GM12872 (cell line): ENCODE measurements at regions not wholly inside any gene's neighbourhood (a gene's known extent, or its start where the extent isn't known, plus 50 kb on each side); places are given as distances from the start of the nearest gene placed in this dataset.

Experiments
- TF ChIP-seq, protein P1 (sequence below): IDR thresholded peaks from 3 replicates; pipeline ENCODE4 v1.5.1; 2011; ENCODE audit warnings: low read depth, mild to moderate bottlenecking, low read length, moderate library complexity; ENCODE audit not compliant: insufficient read depth

GRCh38 chr5:39623291-39623865, 198.6 kb upstream of the DAB2 start:
- TF ChIP-seq, protein P1, sequence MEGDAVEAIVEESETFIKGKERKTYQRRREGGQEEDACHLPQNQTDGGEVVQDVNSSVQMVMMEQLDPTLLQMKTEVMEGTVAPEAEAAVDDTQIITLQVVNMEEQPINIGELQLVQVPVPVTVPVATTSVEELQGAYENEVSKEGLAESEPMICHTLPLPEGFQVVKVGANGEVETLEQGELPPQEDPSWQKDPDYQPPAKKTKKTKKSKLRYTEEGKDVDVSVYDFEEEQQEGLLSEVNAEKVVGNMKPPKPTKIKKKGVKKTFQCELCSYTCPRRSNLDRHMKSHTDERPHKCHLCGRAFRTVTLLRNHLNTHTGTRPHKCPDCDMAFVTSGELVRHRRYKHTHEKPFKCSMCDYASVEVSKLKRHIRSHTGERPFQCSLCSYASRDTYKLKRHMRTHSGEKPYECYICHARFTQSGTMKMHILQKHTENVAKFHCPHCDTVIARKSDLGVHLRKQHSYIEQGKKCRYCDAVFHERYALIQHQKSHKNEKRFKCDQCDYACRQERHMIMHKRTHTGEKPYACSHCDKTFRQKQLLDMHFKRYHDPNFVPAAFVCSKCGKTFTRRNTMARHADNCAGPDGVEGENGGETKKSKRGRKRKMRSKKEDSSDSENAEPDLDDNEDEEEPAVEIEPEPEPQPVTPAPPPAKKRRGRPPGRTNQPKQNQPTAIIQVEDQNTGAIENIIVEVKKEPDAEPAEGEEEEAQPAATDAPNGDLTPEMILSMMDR: no peak

- TF ChIP-seq, protein P1: no peak
Observed at GRCh38 chr5:39622281-39622680, 197.5 kb upstream of the DAB2 start.

GRCh38 chr5:39619168-39619818, 194.5 kb upstream of the DAB2 start:
- TF ChIP-seq, protein P1: no peak

DNA sequence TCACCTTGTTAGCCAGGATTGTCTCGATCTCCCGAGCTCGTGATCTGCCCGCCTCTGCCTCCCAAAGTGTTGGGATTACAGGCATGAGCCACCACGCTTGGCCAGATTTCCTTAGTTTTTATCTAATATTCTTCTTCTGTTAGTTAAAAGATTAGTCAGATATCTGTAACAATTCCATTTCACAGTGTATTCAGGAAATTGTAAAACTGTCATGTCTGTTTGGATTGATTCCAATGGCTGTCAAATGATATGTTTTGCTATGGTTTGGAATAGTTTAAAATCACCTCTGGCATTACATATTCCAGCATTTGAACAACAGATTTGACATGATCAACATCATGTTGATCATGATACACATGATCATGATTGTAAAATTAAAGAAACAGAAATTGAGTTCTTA, 193.6 kb upstream of the DAB2 start:
- TF ChIP-seq, protein P1: no peak

DNA sequence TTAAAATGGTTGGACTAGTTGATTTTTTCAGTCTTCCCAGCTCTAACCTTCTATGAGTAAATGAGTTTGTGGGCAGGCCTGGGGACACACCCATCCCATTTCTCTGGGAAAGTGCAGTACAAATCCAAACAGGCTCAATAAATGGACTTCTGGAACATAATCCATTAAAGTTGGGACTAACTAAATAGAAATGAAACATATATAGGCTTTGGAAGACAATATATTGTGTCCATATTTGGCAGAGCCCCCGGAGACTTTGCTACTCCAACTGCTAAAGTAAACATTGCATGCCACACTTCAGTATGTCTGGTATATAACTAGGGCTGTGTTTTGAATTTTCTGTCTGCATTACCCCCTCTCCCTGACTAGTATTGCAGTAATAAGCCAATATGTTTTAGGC, 191.4 kb upstream of the DAB2 start:
- TF ChIP-seq, protein P1: no peak

DNA sequence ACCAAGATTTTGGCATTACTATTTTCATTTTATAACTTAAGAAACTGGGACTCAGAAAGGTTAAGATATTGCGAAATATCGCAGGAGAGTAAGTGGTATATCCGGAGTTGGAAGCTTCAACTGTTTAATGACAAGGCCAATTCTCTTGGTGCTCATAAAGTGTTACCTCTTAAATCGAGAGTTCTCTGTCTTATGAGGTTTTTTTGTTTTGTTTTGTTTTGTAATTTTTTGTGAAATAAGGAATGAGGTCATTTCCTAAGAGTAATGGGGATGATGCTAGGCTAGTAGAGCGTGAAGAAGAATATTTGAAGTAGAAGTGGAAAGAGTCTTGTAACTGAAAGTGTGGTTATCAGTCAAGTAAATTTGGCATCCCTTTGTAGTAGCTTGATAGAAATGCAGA, 183.2 kb upstream of the DAB2 start:
- TF ChIP-seq, protein P1: no peak

DNA sequence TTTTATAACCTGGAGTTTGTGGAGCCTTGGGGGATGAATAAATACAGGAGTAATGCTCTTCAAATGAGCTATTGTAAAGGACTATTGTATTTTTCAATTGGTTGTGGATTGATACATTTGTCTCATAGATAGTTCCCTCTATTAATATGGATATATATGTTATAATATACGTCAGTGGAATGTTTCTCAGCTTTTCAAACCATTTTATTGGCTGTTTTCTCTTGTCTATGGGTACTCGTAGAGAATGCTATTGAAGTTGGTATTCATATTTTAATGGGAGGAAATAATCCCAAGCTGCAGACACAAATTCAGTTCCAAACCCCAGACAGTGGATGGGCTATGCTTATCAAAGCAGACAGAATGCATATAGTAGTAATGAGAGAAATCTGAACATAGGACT, 181.8 kb upstream of the DAB2 start:
- TF ChIP-seq, protein P1: no peak
